ENCODE measurements at regions not wholly inside any gene's neighbourhood (a gene's known extent, or its start where the extent isn't known, plus 50 kb on each side); places are given as distances from the start of the nearest gene placed in this dataset.

GRCh38 chr16:59487067-59487466 lies 753.0 kb upstream of the GOT2 start:
- in situ Hi-C loops (cut with HindIII; ENCODE audit: low pct_unique_long_range_greater_than_20kb, low sequenced_read_pairs) (no loop called here), intact Hi-C loops (cut with micrococcal nuclease; ENCODE audit: unreplicated experiment) (no loop called here)
- CTCF ChIA-PET = no interaction called here
- Histone ChIP-seq H3K4me1 (ENCODE audit: control insufficient read depth, insufficient read depth, low read length) (no peaks in the 10 kb centered on the region), H3K4me3 (ENCODE audit: low read depth in 2 of 2, low read length in 2 of 2) (no peak overlapping the region), H3K9me3 (ENCODE audit: control insufficient read depth, insufficient read depth, low read depth, low read length) (no peaks in the 10 kb centered on the region), H3K36me3 (ENCODE audit: control insufficient read depth, insufficient read depth, low read length) (no peaks in the 10 kb centered on the region), H3K27ac (ENCODE audit: low read length) (no peak overlapping the region), H3K27me3 (ENCODE audit: control insufficient read depth, insufficient read depth, low read length) (no peaks in the 10 kb centered on the region)
- DNase-seq (ENCODE audit: low read depth, low spot score) (no peak), ATAC-seq (no peak)
- BruUV-seq (replicated peaks) = no TSS peak
- POLR2A ChIA-PET = no interaction called here
- TF ChIP-seq REST (IDR thresholded peaks at IDR 0.05; ENCODE audit: insufficient read depth in 1 of 2, low read depth in 2 of 2, low read length in 1 of 2) = no peak
- TF ChIP-seq SIN3A (IDR thresholded peaks at IDR 0.05; ENCODE audit: borderline replicate concordance, insufficient read depth, low read depth, low read length) = no peak
- no peak for TF ChIP-seq TCF7L2 (IDR thresholded peaks at IDR 0.05; ENCODE audit: low read depth, low read length)

GRCh38 chr16:59484833-59485516 lies 750.9 kb upstream of the GOT2 start:
- BruUV-seq (replicated peaks) = no TSS peak
- ATAC-seq (no peak), DNase-seq (ENCODE audit: low read depth, low spot score) (no peak)
- in situ Hi-C loops (cut with HindIII; ENCODE audit: low pct_unique_long_range_greater_than_20kb, low sequenced_read_pairs) (no loop called here), intact Hi-C loops (cut with micrococcal nuclease; ENCODE audit: unreplicated experiment) (no loop called here)
- POLR2A ChIA-PET = no interaction called here
- TF ChIP-seq TCF7L2 (IDR thresholded peaks at IDR 0.05; ENCODE audit: low read depth, low read length) (no peak), REST (IDR thresholded peaks at IDR 0.05; ENCODE audit: insufficient read depth in 1 of 2, low read depth in 2 of 2, low read length in 1 of 2) (no peak), CTCF (IDR thresholded peaks at IDR 0.05) (no peak), SIN3A (IDR thresholded peaks at IDR 0.05; ENCODE audit: borderline replicate concordance, insufficient read depth, low read depth, low read length) (no peak), POLR2AphosphoS5 (IDR thresholded peaks at IDR 0.05; ENCODE audit: low read depth, low read length) (no peak)
- H3K27ac ChIP-seq (ENCODE audit: low read length) = no peak overlapping the region
- no peak overlapping the region for H3K4me3 ChIP-seq (ENCODE audit: low read depth in 2 of 2, low read length in 2 of 2)
- H3K4me1 ChIP-seq (ENCODE audit: control insufficient read depth, insufficient read depth, low read length) = no peaks in the 10 kb centered on the region
- H3K9me3 ChIP-seq (ENCODE audit: control insufficient read depth, insufficient read depth, low read depth, low read length) = no peaks in the 10 kb centered on the region
- CTCF ChIA-PET = no interaction called here
- H3K36me3 ChIP-seq (ENCODE audit: control insufficient read depth, insufficient read depth, low read length) = no peaks in the 10 kb centered on the region
- H3K27me3 ChIP-seq (ENCODE audit: control insufficient read depth, insufficient read depth, low read length) = no peaks in the 10 kb centered on the region

Data from Panc1 (cell line).